ENCODE measurements at regions not wholly inside any gene's neighbourhood (a gene's known extent, or its start where the extent isn't known, plus 50 kb on each side); places are given as distances from the start of the nearest gene placed in this dataset.

- no peak for TF ChIP-seq CTCF (IDR thresholded peaks at IDR 0.05; ENCODE audit: extremely low read depth in 1 of 2, insufficient read depth in 1 of 2, low read depth in 1 of 2, low read length in 2 of 2)
- no peak for TF ChIP-seq POLR2A (IDR thresholded peaks at IDR 0.05; ENCODE audit: low read depth, low read length)
- no peak for TF ChIP-seq EZH2 (IDR thresholded peaks at IDR 0.05; ENCODE audit: borderline replicate concordance, low read depth, low read length, severe bottlenecking)
Observed at GRCh38 chr3:74673326-74673725, 58.9 kb upstream of the CNTN3 start.
